Naive thymus-derived CD4-positive, alpha-beta T cell (primary cell): ENCODE measurements at regions not wholly inside any gene's neighbourhood (a gene's known extent, or its start where the extent isn't known, plus 50 kb on each side); places are given as distances from the start of the nearest gene placed in this dataset.
A peak's percentile ranks its signal among the peaks of the same experiment; 100 is the strongest.

Experiments used
- ATAC-seq: fragments of 150-1000 bp; cut with Tn5 transposase; 2 replicates; pipeline ENCODE4 v1.10.0; 2021; ENCODE audit warnings: mild to moderate bottlenecking, moderate library complexity
- CTCF ChIA-PET: fragments of 350-600 bp; sonication (Branson Sonifier 250); formaldehyde crosslinking; loops from one replicate; lab custom pipeline; 2021; ENCODE audit warnings: antibody characterized with exemption; lab: Charles Lee
- POLR2A ChIA-PET: fragments of 350-600 bp; sonication (Branson Sonifier 250); formaldehyde crosslinking; loops from one replicate; lab custom pipeline; 2021; ENCODE audit warnings: antibody characterized with exemption, inconsistent platforms; lab: Charles Lee
- DNase-seq, 9 donors: peaks; one replicate each; pipeline versions ENCODE4 v3.0.0 to v3.0.0-alpha.2; 2020 to 2022; ENCODE audit warnings: mixed read lengths in 1 of 9
- H3K27ac ChIP-seq: one replicate; pipeline ENCODE4 v1.7.0; 2013; ENCODE audit warnings: mild to moderate bottlenecking, low read depth, low read length, moderate library complexity
- H3K27me3 ChIP-seq, 2 donors: one replicate each; pipeline ENCODE4 v1.7.0; 2013; ENCODE audit warnings: low read length in 2 of 2, mild to moderate bottlenecking in 2 of 2, moderate library complexity in 2 of 2; ENCODE audit not compliant: control insufficient read depth in 2 of 2, insufficient read depth in 2 of 2
- H3K36me3 ChIP-seq, 3 experiments: 1 replicate in 2 of 3; 2 replicates in 1 of 3; pipeline ENCODE4 v1.7.0; 2013; ENCODE audit warnings: low read length in 3 of 3, mild to moderate bottlenecking in 3 of 3, moderate library complexity in 1 of 3; ENCODE audit not compliant: insufficient read depth in 3 of 3, control insufficient read depth in 2 of 3
- H3K4me1 ChIP-seq, 2 donors: one replicate each; pipeline ENCODE4 v1.7.0; 2013; ENCODE audit warnings: low read length in 2 of 2, mild to moderate bottlenecking in 2 of 2, moderate library complexity in 1 of 2; ENCODE audit not compliant: control insufficient read depth in 2 of 2, insufficient read depth in 2 of 2
- H3K4me3 ChIP-seq: 2 replicates; pipeline ENCODE4 v1.7.0; 2013; ENCODE audit warnings: mild to moderate bottlenecking, low read length
- H3K9me3 ChIP-seq, 3 experiments: 1 replicate in 2 of 3; 2 replicates in 1 of 3; pipeline ENCODE4 v1.7.0; 2013; ENCODE audit warnings: low read length in 3 of 3; ENCODE audit not compliant: control insufficient read depth in 2 of 3
- H3K27ac Mint-ChIP-seq, 9 donors: one replicate each; pipeline ENCODE4 v1.8.0; 2020 to 2022; ENCODE audit warnings: mixed read lengths in 9 of 9, mild to moderate bottlenecking in 8 of 9, moderate library complexity in 5 of 9, inconsistent platforms in 2 of 9
- H3K27me3 Mint-ChIP-seq, 5 donors: one replicate each; pipeline ENCODE4 v1.8.0; 2021 to 2022; ENCODE audit warnings: mixed read lengths in 5 of 5, mild to moderate bottlenecking in 1 of 5
- H3K36me3 Mint-ChIP-seq, 5 donors: one replicate each; pipeline ENCODE4 v1.8.0; 2020 to 2022; ENCODE audit warnings: mixed read lengths in 5 of 5, mild to moderate bottlenecking in 3 of 5, inconsistent platforms in 1 of 5
- H3K4me1 Mint-ChIP-seq, 7 donors: one replicate each; pipeline ENCODE4 v1.8.0; 2020 to 2022; ENCODE audit warnings: mixed read lengths in 7 of 7, mild to moderate bottlenecking in 3 of 7, inconsistent platforms in 1 of 7
- H3K4me3 Mint-ChIP-seq, 10 donors: one replicate each; pipeline ENCODE4 v1.8.0; 2020 to 2022; ENCODE audit warnings: mild to moderate bottlenecking in 10 of 10, mixed read lengths in 10 of 10, moderate library complexity in 6 of 10, inconsistent platforms in 2 of 10
- H3K9me3 Mint-ChIP-seq, 11 donors: one replicate each; pipeline ENCODE4 v1.8.0; 2020 to 2022; ENCODE audit warnings: mixed read lengths in 11 of 11, mild to moderate bottlenecking in 4 of 11, inconsistent platforms in 1 of 11, moderate library complexity in 1 of 11
- intact Hi-C, 2 donors: fragments of 100-400 bp; cut with micrococcal nuclease; formaldehyde crosslinking; loops; one replicate each; pipeline ENCODE4 v1.15.1; 2023

DNA sequence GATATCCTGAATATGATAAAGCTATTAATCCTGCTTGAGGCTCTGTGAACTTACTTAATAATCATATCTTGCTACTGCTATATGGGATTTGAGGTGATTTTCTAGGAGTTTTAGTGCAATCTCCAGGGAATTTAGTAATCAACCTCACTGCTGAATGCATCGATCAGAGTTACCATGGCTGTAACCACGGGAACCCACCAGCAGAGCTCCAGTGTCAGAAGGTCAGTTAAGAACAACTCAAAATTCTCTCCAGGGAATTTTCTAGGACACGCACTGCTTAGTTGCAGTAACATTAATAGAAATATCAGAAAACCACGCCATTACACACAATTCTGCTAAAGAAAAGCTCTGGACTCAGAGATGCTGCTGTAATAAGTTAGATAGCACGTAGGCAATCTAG lies 1477.2 kb upstream of the TENM3 start:
- no peaks in the 10 kb centered on the region for H3K4me1 Mint-ChIP-seq
- no peaks in the 10 kb centered on the region for H3K9me3 ChIP-seq
- no peak overlapping the region for H3K4me3 ChIP-seq
- no peak overlapping the region for H3K27ac Mint-ChIP-seq
- H3K36me3 ChIP-seq, result no peaks in the 10 kb centered on the region
- H3K27me3 ChIP-seq, result no peaks in the 10 kb centered on the region
- CTCF ChIA-PET, result no interaction called here
- H3K36me3 Mint-ChIP-seq, result no peaks in the 10 kb centered on the region
- no peaks in the 10 kb centered on the region for H3K4me1 ChIP-seq
- intact Hi-C loops, result no loop called here
- DNase-seq (no peak), ATAC-seq (no peak)
- H3K27ac ChIP-seq, result no peak overlapping the region
- H3K4me3 Mint-ChIP-seq, result no peak overlapping the region
- H3K27me3 Mint-ChIP-seq, result no peaks in the 10 kb centered on the region
- POLR2A ChIA-PET, result no interaction called here
- H3K9me3 Mint-ChIP-seq, result peaks cover 0 to 15% (median 0%) of the 10 kb centered on the region in 11 donors

DNA sequence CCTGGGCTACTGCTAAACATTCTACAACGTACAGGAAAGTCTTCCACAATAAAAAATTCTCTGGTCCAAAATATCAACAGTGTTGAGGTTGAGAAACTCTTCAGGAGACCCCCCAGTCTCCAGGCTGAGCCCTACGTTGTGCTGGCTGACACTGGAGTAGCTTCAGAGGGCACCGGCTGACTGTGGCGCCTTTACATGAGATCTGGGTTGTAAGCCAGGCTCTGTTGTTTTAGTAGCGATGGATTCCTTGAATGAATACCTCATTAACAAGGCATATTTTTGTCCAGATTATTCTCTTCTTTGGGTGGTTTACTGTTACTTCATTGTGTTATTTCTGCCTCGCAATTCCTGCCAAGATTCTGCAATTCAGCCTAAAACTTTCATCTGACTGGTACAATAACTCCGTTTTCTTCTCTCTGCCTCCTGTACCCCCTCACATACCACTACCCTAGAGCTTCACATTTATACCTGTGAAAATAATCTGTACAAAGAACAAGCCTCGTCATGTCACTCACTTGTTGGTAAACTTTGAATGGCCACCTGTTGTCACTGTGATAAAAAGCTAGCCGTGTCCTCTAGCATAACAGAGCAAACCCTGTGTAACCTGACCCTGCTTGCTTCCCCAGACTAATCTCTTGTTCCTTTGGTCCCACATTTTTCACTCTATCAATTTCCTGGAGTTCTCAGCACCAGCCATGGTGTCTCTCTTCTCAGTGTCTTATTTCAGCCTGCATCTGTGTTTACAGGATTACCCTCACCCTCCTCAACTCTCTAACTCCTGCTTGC lies 1476.1 kb upstream of the TENM3 start:
- no peaks in the 10 kb centered on the region for H3K27me3 ChIP-seq
- no peaks in the 10 kb centered on the region for H3K4me1 ChIP-seq
- H3K36me3 Mint-ChIP-seq, result no peaks in the 10 kb centered on the region
- DNase-seq, result no peak
- H3K9me3 Mint-ChIP-seq, result peaks cover 0 to 10% (median 4%) of the 10 kb centered on the region in 11 donors
- no peaks in the 10 kb centered on the region for H3K4me1 Mint-ChIP-seq
- H3K4me3 ChIP-seq, result no peak overlapping the region
- H3K27ac ChIP-seq, result no peak overlapping the region
- no peaks in the 10 kb centered on the region for H3K36me3 ChIP-seq
- ChIA-PET CTCF (no interaction called here), POLR2A (no interaction called here)
- intact Hi-C loops, result no loop called here
- H3K27me3 Mint-ChIP-seq, result no peaks in the 10 kb centered on the region
- no peak overlapping the region for H3K4me3 Mint-ChIP-seq
- no peak overlapping the region for H3K27ac Mint-ChIP-seq
- H3K9me3 ChIP-seq, result no peaks in the 10 kb centered on the region
- ATAC-seq, result no peak

DNA sequence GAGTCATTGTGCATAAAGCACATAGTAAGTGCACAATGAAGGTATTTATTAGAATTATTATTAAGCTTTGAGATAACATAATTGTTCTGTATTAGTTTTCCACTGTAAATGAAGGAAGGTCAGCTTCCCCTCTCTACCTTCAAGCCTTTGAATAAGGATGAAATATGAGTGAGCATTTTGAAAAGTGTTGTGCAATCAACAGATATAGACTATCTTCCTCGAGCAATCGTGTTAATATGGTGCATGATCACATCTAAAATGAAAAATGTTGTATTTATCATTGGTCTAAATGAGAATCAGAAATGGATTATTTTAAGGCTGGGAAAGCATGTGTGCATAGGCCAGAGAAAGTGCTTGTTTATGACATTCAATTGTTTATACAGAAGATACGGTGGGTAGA lies 1474.6 kb upstream of the TENM3 start:
- Mint-ChIP-seq H3K4me1 (no peaks in the 10 kb centered on the region), H3K27me3 (no peaks in the 10 kb centered on the region), H3K27ac (no peak overlapping the region), H3K9me3 (peaks cover 0 to 16% (median 5%) of the 10 kb centered on the region in 11 donors), H3K4me3 (no peak overlapping the region), H3K36me3 (no peaks in the 10 kb centered on the region)
- DNase-seq (no peak), ATAC-seq (no peak)
- CTCF ChIA-PET, result no interaction called here
- no peak overlapping the region for H3K27ac ChIP-seq
- no peaks in the 10 kb centered on the region for H3K27me3 ChIP-seq
- no peaks in the 10 kb centered on the region for H3K4me1 ChIP-seq
- POLR2A ChIA-PET, result no interaction called here
- intact Hi-C loops, result no loop called here
- no peaks in the 10 kb centered on the region for H3K9me3 ChIP-seq
- H3K36me3 ChIP-seq, result no peaks in the 10 kb centered on the region
- H3K4me3 ChIP-seq, result no peak overlapping the region

DNA sequence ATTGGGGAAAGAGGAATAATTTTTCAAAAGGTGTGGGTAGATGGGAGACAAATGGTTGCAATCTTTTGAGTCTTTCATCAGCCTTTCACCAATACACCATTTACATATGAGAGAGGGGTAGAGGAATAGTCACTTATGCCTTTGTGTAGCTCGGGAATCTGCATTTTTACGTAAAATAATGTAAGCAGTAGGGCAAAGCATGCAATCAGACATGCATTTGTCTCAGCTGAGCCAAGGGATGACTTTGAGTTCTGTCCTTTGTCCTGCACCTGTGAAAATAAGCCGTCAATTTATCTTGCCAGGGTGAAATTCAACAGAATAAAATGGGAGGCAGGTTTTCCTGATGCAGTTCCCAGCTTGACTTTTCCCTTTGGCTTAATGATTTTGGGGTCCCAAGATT lies 1473.4 kb upstream of the TENM3 start:
- Mint-ChIP-seq H3K27ac (no peak overlapping the region), H3K9me3 (peaks cover 0 to 16% (median 5%) of the 10 kb centered on the region in 11 donors), H3K27me3 (no peaks in the 10 kb centered on the region), H3K4me3 (no peak overlapping the region), H3K36me3 (no peaks in the 10 kb centered on the region), H3K4me1 (no peaks in the 10 kb centered on the region)
- ChIA-PET POLR2A (no interaction called here), CTCF (no interaction called here)
- Histone ChIP-seq H3K36me3 (no peaks in the 10 kb centered on the region), H3K27me3 (no peaks in the 10 kb centered on the region), H3K9me3 (no peaks in the 10 kb centered on the region), H3K4me1 (no peaks in the 10 kb centered on the region), H3K27ac (no peak overlapping the region), H3K4me3 (no peak overlapping the region)
- DNase-seq (no peak), ATAC-seq (no peak)
- intact Hi-C loops, result no loop called here

DNA sequence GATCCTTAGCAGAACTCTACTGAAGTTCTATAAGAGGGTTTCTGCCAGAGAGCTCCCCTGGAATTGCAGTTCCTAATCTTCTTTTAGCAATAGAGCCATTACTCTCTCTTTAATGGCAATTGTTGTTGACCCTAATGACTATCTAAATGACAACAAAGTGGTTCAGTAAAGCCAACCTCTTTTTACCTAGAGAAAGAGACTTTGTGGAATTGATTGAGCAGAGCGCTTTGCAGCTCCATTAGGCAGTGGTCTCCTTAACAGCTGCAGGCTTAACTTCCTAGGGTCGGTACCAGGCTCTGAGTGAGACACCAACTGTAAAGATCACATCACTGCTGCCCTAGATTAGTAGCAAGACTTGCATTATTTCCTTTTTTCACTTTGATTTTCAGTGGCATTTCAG lies 1472.9 kb upstream of the TENM3 start:
- Histone ChIP-seq H3K4me3 (no peak overlapping the region), H3K27me3 (no peaks in the 10 kb centered on the region), H3K4me1 (no peaks in the 10 kb centered on the region), H3K9me3 (no peaks in the 10 kb centered on the region), H3K27ac (no peak overlapping the region), H3K36me3 (no peaks in the 10 kb centered on the region)
- Mint-ChIP-seq H3K36me3 (no peaks in the 10 kb centered on the region), H3K4me1 (no peaks in the 10 kb centered on the region), H3K4me3 (no peak overlapping the region), H3K27me3 (no peaks in the 10 kb centered on the region), H3K9me3 (peaks cover 0 to 16% (median 5%) of the 10 kb centered on the region in 11 donors), H3K27ac (no peak overlapping the region)
- intact Hi-C loops, result no loop called here
- no peak for DNase-seq
- POLR2A ChIA-PET, result no interaction called here
- no peak for ATAC-seq
- CTCF ChIA-PET, result no interaction called here

DNA sequence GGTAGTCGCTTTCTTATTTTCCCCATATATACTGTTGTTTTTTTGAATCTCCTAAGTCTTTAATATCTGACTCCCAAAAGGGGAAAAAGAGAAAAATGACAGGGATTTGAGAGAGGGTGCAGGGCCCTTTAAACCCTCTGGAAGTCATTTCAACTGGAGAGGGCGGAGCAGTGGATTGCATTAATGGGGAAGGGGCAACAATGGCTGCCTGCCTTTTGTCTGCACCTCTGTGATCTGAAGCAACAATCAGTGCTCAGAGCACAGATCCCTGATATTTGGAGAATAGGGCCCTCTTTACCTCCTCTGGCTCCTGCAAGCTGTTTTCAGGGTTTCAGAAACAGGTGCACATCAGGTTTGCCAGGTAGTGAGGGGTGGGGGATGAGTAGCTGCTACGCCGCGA lies 1458.3 kb upstream of the TENM3 start:
- Histone ChIP-seq H3K4me1 (no peaks in the 10 kb centered on the region), H3K27me3 (no peaks in the 10 kb centered on the region), H3K4me3 (no peak overlapping the region), H3K27ac (no peak overlapping the region), H3K9me3 (no peaks in the 10 kb centered on the region), H3K36me3 (no peaks in the 10 kb centered on the region)
- ChIA-PET CTCF (no interaction called here), POLR2A (no interaction called here)
- DNase-seq (no peak), ATAC-seq (no peak)
- no peak overlapping the region for H3K27ac Mint-ChIP-seq
- H3K27me3 Mint-ChIP-seq, result no peaks in the 10 kb centered on the region
- H3K4me3 Mint-ChIP-seq, result no peak overlapping the region
- no peaks in the 10 kb centered on the region for H3K4me1 Mint-ChIP-seq
- no peaks in the 10 kb centered on the region for H3K36me3 Mint-ChIP-seq
- H3K9me3 Mint-ChIP-seq, result peaks cover 0 to 22% (median 3%) of the 10 kb centered on the region in 11 donors
- intact Hi-C loops, result no loop called here

DNA sequence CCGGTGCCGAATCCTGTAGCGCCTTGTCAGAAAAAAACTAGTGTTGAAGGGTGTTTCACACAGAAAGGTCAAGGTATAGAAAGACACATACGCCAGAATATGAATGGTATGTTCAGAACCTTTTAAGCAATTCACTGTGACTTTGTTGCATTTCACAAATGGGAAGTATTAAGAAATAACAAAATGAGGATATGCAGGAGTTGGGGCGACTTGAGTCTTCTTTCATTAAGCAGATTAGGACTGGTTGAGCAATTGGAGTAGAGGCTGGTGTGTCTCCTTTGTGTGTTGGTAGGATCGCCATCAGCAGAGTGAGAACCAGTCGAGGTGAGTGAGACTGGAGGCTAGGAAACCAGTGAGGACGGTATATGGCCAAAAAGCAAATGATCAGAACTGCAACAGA lies 1454.5 kb upstream of the TENM3 start:
- H3K4me1 ChIP-seq, result no peaks in the 10 kb centered on the region
- H3K27me3 ChIP-seq, result no peaks in the 10 kb centered on the region
- DNase-seq, result no peak
- H3K4me3 Mint-ChIP-seq, result no peak overlapping the region
- H3K36me3 Mint-ChIP-seq, result no peaks in the 10 kb centered on the region
- ChIA-PET CTCF (no interaction called here), POLR2A (no interaction called here)
- intact Hi-C loops, result no loop called here
- H3K27ac ChIP-seq, result no peak overlapping the region
- H3K27me3 Mint-ChIP-seq, result no peaks in the 10 kb centered on the region
- ATAC-seq, result peak; percentile 37
- no peak overlapping the region for H3K27ac Mint-ChIP-seq
- no peak overlapping the region for H3K4me3 ChIP-seq
- H3K36me3 ChIP-seq, result no peaks in the 10 kb centered on the region
- no peaks in the 10 kb centered on the region for H3K9me3 ChIP-seq
- peaks cover 0 to 3% (median 0%) of the 10 kb centered on the region in 7 donors for H3K4me1 Mint-ChIP-seq
- H3K9me3 Mint-ChIP-seq, result peaks cover 0 to 12% (median 3%) of the 10 kb centered on the region in 11 donors
